Glutamatergic neuron (in vitro differentiated cells): ENCODE measurements at regions not wholly inside any gene's neighbourhood (a gene's known extent, or its start where the extent isn't known, plus 50 kb on each side); places are given as distances from the start of the nearest gene placed in this dataset.

Experiments used
- DNase-seq: peaks from one replicate; pipeline ENCODE4 v3.0.0; 2022
- H3K27ac Mint-ChIP-seq: one replicate; pipeline ENCODE4 v1.8.0; 2020; ENCODE audit warnings: mild to moderate bottlenecking, mixed read lengths, inconsistent platforms; ENCODE audit not compliant: unreplicated experiment
- H3K27me3 Mint-ChIP-seq: one replicate; pipeline ENCODE4 v1.8.0; 2020; ENCODE audit warnings: mild to moderate bottlenecking, moderate library complexity, mixed read lengths, inconsistent platforms; ENCODE audit not compliant: unreplicated experiment
- H3K36me3 Mint-ChIP-seq: one replicate; pipeline ENCODE4 v1.8.0; 2020; ENCODE audit warnings: mild to moderate bottlenecking, mixed read lengths, inconsistent platforms; ENCODE audit not compliant: unreplicated experiment
- H3K4me1 Mint-ChIP-seq: one replicate; pipeline ENCODE4 v1.8.0; 2020; ENCODE audit warnings: mild to moderate bottlenecking, low read depth, mixed read lengths, inconsistent platforms; ENCODE audit not compliant: unreplicated experiment
- H3K4me3 Mint-ChIP-seq: one replicate; pipeline ENCODE4 v1.8.0; 2020; ENCODE audit warnings: mild to moderate bottlenecking, mixed read lengths, inconsistent platforms; ENCODE audit not compliant: unreplicated experiment
- H3K9me3 Mint-ChIP-seq: one replicate; pipeline ENCODE4 v1.8.0; 2020; ENCODE audit warnings: mild to moderate bottlenecking, moderate library complexity, mixed read lengths, inconsistent platforms; ENCODE audit not compliant: unreplicated experiment
- CTCF ChIP-seq: fragments of 200-600 bp; sonication (generic); IDR thresholded peaks from one replicate; pipeline ENCODE4 v1.5.0; 2021; ENCODE audit not compliant: partially characterized antibody, unreplicated experiment

- Mint-ChIP-seq H3K27ac (no peak overlapping the region), H3K4me1 (peaks cover 16% of the 10 kb centered on the region), H3K9me3 (peaks cover 3% of the 10 kb centered on the region), H3K27me3 (peaks cover 5% of the 10 kb centered on the region), H3K4me3 (no peak overlapping the region), H3K36me3 (no peaks in the 10 kb centered on the region)
- no peak for TF ChIP-seq CTCF
- DNase-seq: no peak
Observed at GRCh38 chr6:7050004-7050403, 57.8 kb upstream of the RREB1 start.

GRCh38 chr6:7050872-7051779, 56.6 kb upstream of the RREB1 start:
- no peaks in the 10 kb centered on the region for H3K9me3 Mint-ChIP-seq
- H3K27ac Mint-ChIP-seq: no peak overlapping the region
- peak overlapping the region; percentile 65 for H3K4me3 Mint-ChIP-seq
- H3K27me3 Mint-ChIP-seq: peaks cover 5% of the 10 kb centered on the region
- DNase-seq: peak; percentile 50
- no peak for TF ChIP-seq CTCF
- H3K4me1 Mint-ChIP-seq: peaks cover 10% of the 10 kb centered on the region
- no peaks in the 10 kb centered on the region for H3K36me3 Mint-ChIP-seq

GRCh38 chr6:7051780-7052442, 55.9 kb upstream of the RREB1 start:
- DNase-seq: peak; percentile 52
- Mint-ChIP-seq H3K9me3 (no peaks in the 10 kb centered on the region), H3K27ac (no peak overlapping the region), H3K27me3 (peaks cover 5% of the 10 kb centered on the region), H3K36me3 (no peaks in the 10 kb centered on the region), H3K4me3 (peak overlapping the region; percentile 38), H3K4me1 (peaks cover 9% of the 10 kb centered on the region)
- TF ChIP-seq CTCF: no peak

DNA sequence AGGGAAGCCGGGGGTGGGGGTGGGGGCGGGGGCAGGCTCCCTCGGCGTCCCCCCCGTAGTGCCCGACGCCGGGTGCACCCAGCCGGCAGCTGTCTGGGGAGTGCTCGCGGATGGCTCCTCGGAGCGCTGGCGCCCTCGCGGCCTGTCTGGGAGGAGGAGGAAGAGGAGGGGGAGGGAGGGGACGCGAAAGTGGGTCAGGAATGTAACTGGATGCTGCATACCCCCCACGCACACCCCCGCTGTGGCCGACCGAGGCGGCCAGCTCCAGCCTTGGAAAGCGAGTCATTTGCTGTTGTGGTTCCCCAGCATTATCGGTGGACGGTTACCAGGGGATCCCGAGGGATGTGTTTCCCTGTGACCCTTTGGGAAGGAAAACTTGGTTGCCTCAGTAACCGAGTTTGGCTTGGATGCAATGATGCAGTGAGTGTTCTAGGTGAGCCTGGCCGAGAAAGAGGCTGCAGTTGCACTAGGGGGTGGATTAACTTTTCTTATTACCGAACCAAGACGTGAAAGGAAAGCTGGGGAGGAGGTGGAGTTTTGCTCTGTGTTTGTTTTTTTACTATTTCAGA, 55.2 kb upstream of the RREB1 start:
- Mint-ChIP-seq H3K27ac (no peak overlapping the region), H3K9me3 (no peaks in the 10 kb centered on the region), H3K27me3 (peaks cover 5% of the 10 kb centered on the region), H3K4me1 (peaks cover 8% of the 10 kb centered on the region), H3K36me3 (no peaks in the 10 kb centered on the region), H3K4me3 (peak overlapping the region; percentile 58)
- TF ChIP-seq CTCF: no peak
- DNase-seq: peak; percentile 21
